NB4 (cell line): ENCODE measurements at regions not wholly inside any gene's neighbourhood (a gene's known extent, or its start where the extent isn't known, plus 50 kb on each side); places are given as distances from the start of the nearest gene placed in this dataset.
A peak's percentile ranks its signal among the peaks of the same experiment; 100 is the strongest.

ENCODE experiments used
- DNase-seq: peaks from one replicate; pipeline ENCODE4 v3.0.0; 2010; ENCODE audit warnings: low read depth
- H3K4me3 ChIP-seq: one replicate; pipeline ENCODE4 v1.5.1; 2011; ENCODE audit warnings: mild to moderate bottlenecking, low read depth, low read length, moderate library complexity
- CTCF ChIP-seq: IDR thresholded peaks from one replicate; pipeline ENCODE4 v1.5.1; 2012; ENCODE audit warnings: low read depth, low read length
- MAX ChIP-seq: IDR thresholded peaks from 2 replicates; pipeline ENCODE4 v1.6.1; 2011; ENCODE audit warnings: low read depth, low read length
- MYC ChIP-seq: IDR thresholded peaks from 2 replicates; pipeline ENCODE4 v1.6.1; 2011; ENCODE audit warnings: low read depth, low read length
- POLR2A ChIP-seq: IDR thresholded peaks from 2 replicates; pipeline ENCODE4 v1.6.1; 2011; ENCODE audit warnings: mild to moderate bottlenecking; ENCODE audit not compliant: insufficient read length; ENCODE audit errors: extremely low read depth

- TF ChIP-seq POLR2A (no peak), CTCF (no peak)
These were observed 64.8 kb upstream of the LCLAT1 start for GRCh38 chr2:30382162-30382783.

GRCh38 chr2:30382995-30383394 is 64.1 kb upstream of the LCLAT1 start:
- no peak for TF ChIP-seq CTCF
- no peak for TF ChIP-seq MAX
- TF ChIP-seq POLR2A: no peak
- no peak for TF ChIP-seq MYC
- DNase-seq: no peak
- no peak overlapping the region for H3K4me3 ChIP-seq

More at GRCh38 chr2:30382162-30382783, 64.8 kb upstream of the LCLAT1 start:
- H3K4me3 ChIP-seq: no peak overlapping the region
- DNase-seq: no peak

GRCh38 chr2:30385327-30385726 is 61.7 kb upstream of the LCLAT1 start:
- peak; percentile 12 for DNase-seq
- TF ChIP-seq MAX (no peak), POLR2A (no peak), MYC (no peak), CTCF (no peak)
- no peak overlapping the region for H3K4me3 ChIP-seq

GRCh38 chr2:30392097-30392496 is 54.9 kb upstream of the LCLAT1 start:
- H3K4me3 ChIP-seq: no peak overlapping the region
- TF ChIP-seq POLR2A (no peak), CTCF (no peak), MAX (no peak), MYC (no peak)
- DNase-seq: no peak

- TF ChIP-seq MYC (no peak), POLR2A (no peak)
- H3K4me3 ChIP-seq: no peak overlapping the region
- DNase-seq: no peak
These were observed 53.5 kb upstream of the LCLAT1 start for GRCh38 chr2:30393510-30393909.

- TF ChIP-seq MAX (no peak), MYC (no peak), POLR2A (no peak), CTCF (no peak)
- no peak for DNase-seq
- no peak overlapping the region for H3K4me3 ChIP-seq
These were observed 53.0 kb upstream of the LCLAT1 start for GRCh38 chr2:30394096-30394495.
